C4-2B (cell line): ENCODE measurements at regions not wholly inside any gene's neighbourhood (a gene's known extent, or its start where the extent isn't known, plus 50 kb on each side); places are given as distances from the start of the nearest gene placed in this dataset.
"Not testable (repeated sequence)": the region's sequence is repeated elsewhere in the genome, so short reads cannot be mapped to it uniquely, and the experiment has no call there.

Experiments used
- H3K27ac ChIP-seq: fragments of 450-650 bp; 2 replicates; pipeline ENCODE4 v1.5.1; 2017
- CTCF ChIP-seq: fragments of 450-650 bp; conservative IDR thresholded peaks from 2 replicates; pipeline ENCODE4 v1.5.1; 2017; ENCODE audit warnings: mild to moderate bottlenecking
- ZFX ChIP-seq: fragments of 450-650 bp; IDR thresholded peaks from 2 replicates; pipeline ENCODE4 v1.6.1; 2017

DNA sequence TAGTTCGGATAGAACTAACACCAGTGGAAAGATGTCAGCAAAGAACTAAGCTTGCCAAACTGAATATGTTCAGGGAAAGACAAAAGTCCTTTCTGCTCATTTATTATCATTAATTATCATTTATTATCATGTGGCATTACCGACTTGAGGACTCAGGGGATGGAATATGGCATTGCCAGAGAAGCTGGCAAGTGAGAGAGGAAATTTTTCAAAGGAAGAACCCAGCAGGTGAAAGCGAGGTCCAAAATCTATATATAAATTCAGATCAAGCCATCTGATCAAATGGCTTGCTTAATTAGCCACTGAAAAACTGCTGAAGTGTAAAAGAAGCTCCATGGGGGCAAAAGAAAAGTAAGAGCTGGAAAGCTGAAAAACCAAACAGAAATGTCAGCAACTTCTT is 1049.6 kb upstream of the SEMA6A start:
- H3K27ac ChIP-seq = no peak overlapping the region
- TF ChIP-seq ZFX (no peak), CTCF (no peak)

DNA sequence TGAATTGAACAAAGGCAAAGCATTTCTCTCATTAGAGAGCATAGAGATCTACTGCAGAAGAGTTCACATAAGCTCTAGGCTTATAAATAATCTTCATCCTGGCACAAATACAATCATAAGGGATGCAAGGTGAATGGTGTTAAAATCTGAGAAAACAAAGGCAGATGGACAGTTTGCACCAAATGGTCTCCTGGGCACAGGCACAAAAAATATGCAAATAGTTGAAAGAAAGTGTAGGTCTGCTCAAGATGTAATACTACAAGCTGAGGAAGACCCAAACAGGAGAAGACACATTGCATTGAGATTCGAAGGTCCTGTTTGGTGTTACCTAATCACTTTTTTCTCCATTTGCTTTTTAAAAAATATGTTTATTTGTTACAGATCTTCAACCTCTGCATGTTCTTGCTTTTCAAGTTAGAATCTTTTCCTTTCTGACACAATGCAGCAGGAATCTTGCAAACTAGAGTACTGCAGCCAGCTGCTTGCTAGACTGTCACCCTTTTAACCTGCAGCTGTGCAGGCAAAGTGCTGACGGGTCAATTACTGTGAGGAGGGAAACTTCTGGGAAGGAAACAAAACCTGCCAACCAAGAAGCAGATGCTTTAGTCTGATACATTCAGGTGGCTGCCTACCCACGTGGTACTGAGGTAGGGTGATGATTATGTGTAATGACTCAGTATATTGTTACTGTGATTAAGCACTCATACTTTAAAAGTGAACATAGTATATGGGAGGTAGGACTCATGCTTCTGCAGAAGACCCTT is 1048.6 kb upstream of the SEMA6A start:
- H3K27ac ChIP-seq = no peak overlapping the region
- TF ChIP-seq ZFX = no peak
- no peak for TF ChIP-seq CTCF

- TF ChIP-seq ZFX = no peak
- no peak for TF ChIP-seq CTCF
- no peak overlapping the region for H3K27ac ChIP-seq
Observed at GRCh38 chr5:117621921-117622320, 1047.3 kb upstream of the SEMA6A start.

GRCh38 chr5:117615226-117615625 is 1040.6 kb upstream of the SEMA6A start:
- TF ChIP-seq CTCF (no peak), ZFX (no peak)
- H3K27ac ChIP-seq = no peak overlapping the region

GRCh38 chr5:117614408-117614807 is 1039.8 kb upstream of the SEMA6A start:
- TF ChIP-seq ZFX = no peak
- TF ChIP-seq CTCF = no peak
- no peak overlapping the region for H3K27ac ChIP-seq

GRCh38 chr5:117604845-117605244 is 1030.2 kb upstream of the SEMA6A start:
- H3K27ac ChIP-seq = no peak overlapping the region
- TF ChIP-seq ZFX = no peak
- no peak for TF ChIP-seq CTCF

DNA sequence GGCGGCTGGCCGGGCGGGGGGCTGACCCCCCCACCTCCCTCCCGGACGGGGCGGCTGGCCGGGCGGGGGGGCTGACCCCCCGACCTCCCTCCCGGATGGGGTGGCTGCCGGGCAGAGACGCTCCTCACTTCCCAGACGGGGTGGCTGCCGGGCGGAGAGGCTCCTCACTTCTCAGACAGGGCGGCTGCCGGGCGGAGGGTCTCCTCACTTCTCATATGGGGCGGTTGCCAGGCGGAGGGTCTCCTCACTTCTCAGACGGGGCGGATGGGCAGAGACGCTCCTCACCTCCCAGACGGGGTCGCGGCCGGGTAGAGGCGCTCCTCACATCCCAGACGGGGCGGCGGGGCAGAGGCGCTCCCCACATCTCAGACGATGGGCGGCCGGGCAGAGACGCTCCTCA is 1025.2 kb upstream of the SEMA6A start:
- H3K27ac ChIP-seq = not testable (repeated sequence)

GRCh38 chr5:117594166-117594565 is 1019.5 kb upstream of the SEMA6A start:
- TF ChIP-seq ZFX (no peak), CTCF (no peak)
- H3K27ac ChIP-seq = no peak overlapping the region
